ENCODE measurements at regions not wholly inside any gene's neighbourhood (a gene's known extent, or its start where the extent isn't known, plus 50 kb on each side); places are given as distances from the start of the nearest gene placed in this dataset.

GRCh38 chr15:60115579-60116380, 111.7 kb downstream of the FOXB1 start:
- no peak for DNase-seq (ENCODE audit: low read depth)
- no peak overlapping the region for H3K4me3 ChIP-seq (ENCODE audit: low read length)
- TF ChIP-seq CTCF (IDR thresholded peaks at IDR 0.05; ENCODE audit: insufficient read depth, low read depth, low read length, missing control alignments) = no peak

GRCh38 chr15:60116456-60117089, 112.5 kb downstream of the FOXB1 start:
- no peak overlapping the region for H3K4me3 ChIP-seq (ENCODE audit: low read length)
- no peak for DNase-seq (ENCODE audit: low read depth)
- no peak for TF ChIP-seq CTCF (IDR thresholded peaks at IDR 0.05; ENCODE audit: insufficient read depth, low read depth, low read length, missing control alignments)

GRCh38 chr15:60118146-60118545, 114.0 kb downstream of the FOXB1 start:
- no peak overlapping the region for H3K4me3 ChIP-seq (ENCODE audit: low read length)
- DNase-seq (ENCODE audit: low read depth) = no peak
- no peak for TF ChIP-seq CTCF (IDR thresholded peaks at IDR 0.05; ENCODE audit: insufficient read depth, low read depth, low read length, missing control alignments)

GRCh38 chr15:60118626-60119025, 114.5 kb downstream of the FOXB1 start:
- no peak for TF ChIP-seq CTCF (IDR thresholded peaks at IDR 0.05; ENCODE audit: insufficient read depth, low read depth, low read length, missing control alignments)
- DNase-seq (ENCODE audit: low read depth) = no peak

GRCh38 chr15:60119101-60119500, 115.0 kb downstream of the FOXB1 start:
- H3K4me3 ChIP-seq (ENCODE audit: low read length) = no peak overlapping the region
- TF ChIP-seq CTCF (IDR thresholded peaks at IDR 0.05; ENCODE audit: insufficient read depth, low read depth, low read length, missing control alignments) = no peak
- DNase-seq (ENCODE audit: low read depth) = no peak

More at GRCh38 chr15:60118626-60119025, 114.5 kb downstream of the FOXB1 start:
- H3K4me3 ChIP-seq (ENCODE audit: low read length) = no peak overlapping the region

GRCh38 chr15:60120100-60120499, 116.0 kb downstream of the FOXB1 start:
- TF ChIP-seq CTCF (IDR thresholded peaks at IDR 0.05; ENCODE audit: insufficient read depth, low read depth, low read length, missing control alignments) = no peak
- no peak overlapping the region for H3K4me3 ChIP-seq (ENCODE audit: low read length)
- no peak for DNase-seq (ENCODE audit: low read depth)
